ENCODE measurements at regions not wholly inside any gene's neighbourhood (a gene's known extent, or its start where the extent isn't known, plus 50 kb on each side); places are given as distances from the start of the nearest gene placed in this dataset.

- H3K4me3 ChIP-seq: no peak overlapping the region
- DNase-seq (ENCODE audit: low spot score) (no peak), ATAC-seq (no peak)
- peaks cover 20% of the 10 kb centered on the region for H3K36me3 Mint-ChIP-seq (ENCODE audit: low read depth)
- peaks cover 7% of the 10 kb centered on the region for H3K27me3 Mint-ChIP-seq (ENCODE audit: insufficient read depth, low read depth, poor library complexity)
- no peaks in the 10 kb centered on the region for H3K4me1 Mint-ChIP-seq
- no peaks in the 10 kb centered on the region for H3K27me3 ChIP-seq (ENCODE audit: insufficient read depth)
- H3K27ac ChIP-seq (ENCODE audit: low read depth): no peak overlapping the region
- H2AFZ ChIP-seq: no peak overlapping the region
- no peaks in the 10 kb centered on the region for H3F3A ChIP-seq (replicated peaks; ENCODE audit: low read depth)
- no peak overlapping the region for H3K4me3 Mint-ChIP-seq
- no peaks in the 10 kb centered on the region for H3K36me3 ChIP-seq (ENCODE audit: insufficient read depth)
- H3K4me1 ChIP-seq (ENCODE audit: insufficient read depth): no peaks in the 10 kb centered on the region
- H3K4me2 ChIP-seq: no peak overlapping the region
- H3K27ac Mint-ChIP-seq: no peak overlapping the region
- no peak for TF ChIP-seq JUNB (IDR thresholded peaks at IDR 0.05; ENCODE audit: unreplicated experiment)
- TF ChIP-seq EZH2phosphoT487 (IDR thresholded peaks at IDR 0.05; ENCODE audit: unreplicated experiment): no peak
- no peak for TF ChIP-seq POLR2AphosphoS5 (IDR thresholded peaks at IDR 0.05; ENCODE audit: low read depth)
- no peak for TF ChIP-seq ETS1 (IDR thresholded peaks at IDR 0.05)
- TF ChIP-seq ZNF331 (CRISPR knock-in tag; IDR thresholded peaks at IDR 0.05; ENCODE audit: low read depth): no peak
- TF ChIP-seq EZH2 (IDR thresholded peaks at IDR 0.05; ENCODE audit: low read depth, unreplicated experiment): no peak
- TF ChIP-seq CTCF (conservative IDR thresholded peaks at IDR 0.05; ENCODE audit: low read depth in 2 of 2): no peak
- TF ChIP-seq CREB1 (CRISPR knock-in tag; IDR thresholded peaks at IDR 0.05; ENCODE audit: low read depth): no peak
- TF ChIP-seq ZNF462 (CRISPR knock-in tag; IDR thresholded peaks at IDR 0.05): no peak
- no peak for TF ChIP-seq ZNF114 (CRISPR knock-in tag; IDR thresholded peaks at IDR 0.05)
- TF ChIP-seq REST (IDR thresholded peaks at IDR 0.05; ENCODE audit: unreplicated experiment): no peak
- TF ChIP-seq STAT1 (IDR thresholded peaks at IDR 0.05; ENCODE audit: unreplicated experiment): no peak
- no peak for TF ChIP-seq NANOG (IDR thresholded peaks at IDR 0.05; ENCODE audit: borderline replicate concordance)
- H3K9me3 Mint-ChIP-seq: peaks cover 27% of the 10 kb centered on the region
- no peaks in the 10 kb centered on the region for H4K20me1 ChIP-seq (replicated peaks; ENCODE audit: insufficient read depth)
- no peaks in the 10 kb centered on the region for H3K79me2 ChIP-seq (replicated peaks; ENCODE audit: insufficient read depth)
- H3K9me2 ChIP-seq (ENCODE audit: insufficient read depth): 0 out of 2 replicates have a peak, but pooled peaks cover 4% of the 10 kb centered on the region
Observed at GRCh38 chr1:157334041-157334440, 195.8 kb upstream of the ETV3 start.
